NCI-H226 (cell line): ENCODE measurements at regions not wholly inside any gene's neighbourhood (a gene's known extent, or its start where the extent isn't known, plus 50 kb on each side); places are given as distances from the start of the nearest gene placed in this dataset.
A peak's percentile ranks its signal among the peaks of the same experiment; 100 is the strongest.
"Not testable (repeated sequence)": the region's sequence is repeated elsewhere in the genome, so short reads cannot be mapped to it uniquely, and the experiment has no call there.

Source experiments
- DNase-seq: peaks from one replicate; pipeline ENCODE4 v3.0.0-alpha.2; 2015

GRCh38 chr10:42533866-42534265 lies 104.5 kb downstream of the ZNF33B start:
- DNase-seq = not testable (repeated sequence)

DNA sequence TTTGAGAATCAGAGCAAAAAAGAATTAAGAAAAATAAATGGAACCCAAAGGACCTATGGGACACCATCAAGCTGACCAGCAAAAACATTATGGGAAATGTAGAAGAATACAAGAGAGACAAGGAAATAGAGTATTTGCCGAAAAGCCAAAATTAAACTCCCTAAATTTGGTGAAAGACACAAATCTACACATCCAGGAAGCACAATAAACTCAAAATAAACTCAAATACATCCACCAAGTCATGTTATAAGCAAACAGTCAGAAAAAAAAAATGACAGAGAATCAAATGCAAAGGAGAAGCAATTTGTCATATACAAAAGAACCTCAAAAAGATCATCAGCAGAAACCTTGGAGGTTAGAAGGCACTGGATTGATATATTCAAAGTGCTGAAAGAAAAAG lies 105.4 kb downstream of the ZNF33B start:
- no peak for DNase-seq

DNA sequence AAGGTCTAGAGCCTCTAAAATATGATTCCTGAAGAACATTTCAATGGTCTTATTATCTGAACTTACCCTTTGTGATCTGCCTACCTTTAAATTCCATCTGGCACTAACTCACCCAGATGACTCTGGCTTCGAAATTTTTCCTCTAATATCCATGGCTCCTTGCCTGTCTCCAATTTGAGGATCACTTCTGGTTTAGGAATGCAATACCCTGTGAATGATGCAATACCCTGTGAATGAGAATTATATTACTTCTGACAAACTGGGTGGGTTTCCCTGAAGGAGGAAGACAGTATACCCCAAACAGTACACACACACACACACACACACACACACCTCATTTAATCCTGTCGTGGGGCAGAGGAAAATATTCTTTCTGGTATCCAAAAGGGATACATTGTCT lies 115.3 kb downstream of the ZNF33B start:
- DNase-seq = no peak

GRCh38 chr10:42519761-42520460 lies 118.5 kb downstream of the ZNF33B start:
- DNase-seq = no peak

DNA sequence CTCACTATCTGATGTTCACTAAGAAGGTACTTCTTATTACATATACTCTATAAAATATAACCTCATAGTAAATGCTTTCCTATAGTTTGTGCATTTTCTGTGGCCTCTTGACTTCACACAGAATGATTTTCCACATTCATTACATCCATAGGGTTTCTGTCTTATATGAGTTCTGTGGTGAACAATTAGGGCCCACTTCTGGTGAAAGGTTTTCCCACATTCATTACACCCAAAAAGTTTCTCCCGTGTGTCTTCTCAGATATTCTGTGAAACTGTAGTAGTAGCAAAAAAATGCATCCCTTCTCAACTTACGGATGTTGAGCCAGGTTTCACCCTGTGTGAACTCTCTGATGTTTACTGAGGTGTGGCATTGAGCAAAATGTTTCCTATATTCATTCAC lies 119.3 kb downstream of the ZNF33B start:
- DNase-seq = no peak

DNA sequence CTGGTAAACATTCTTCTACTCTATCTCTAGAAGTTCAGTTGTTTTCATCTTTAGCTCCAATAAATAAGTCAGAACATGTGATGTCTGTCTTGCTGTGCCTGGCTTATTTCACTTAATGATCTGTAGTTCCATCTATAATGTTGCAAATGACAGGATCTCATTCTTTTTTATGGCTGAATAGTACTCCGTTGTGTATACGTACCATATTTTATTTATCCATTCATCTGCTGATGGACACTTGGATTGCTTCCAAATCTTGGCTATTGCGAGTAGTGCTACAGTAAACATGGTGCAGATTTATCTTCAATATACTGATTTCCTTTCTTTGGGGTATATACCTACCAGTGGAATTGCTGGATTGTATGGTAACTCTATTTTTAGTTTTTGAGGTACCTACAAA lies 124.4 kb downstream of the ZNF33B start:
- no peak for DNase-seq

GRCh38 chr10:42491801-42492200 lies 146.6 kb downstream of the ZNF33B start:
- DNase-seq = no peak

DNA sequence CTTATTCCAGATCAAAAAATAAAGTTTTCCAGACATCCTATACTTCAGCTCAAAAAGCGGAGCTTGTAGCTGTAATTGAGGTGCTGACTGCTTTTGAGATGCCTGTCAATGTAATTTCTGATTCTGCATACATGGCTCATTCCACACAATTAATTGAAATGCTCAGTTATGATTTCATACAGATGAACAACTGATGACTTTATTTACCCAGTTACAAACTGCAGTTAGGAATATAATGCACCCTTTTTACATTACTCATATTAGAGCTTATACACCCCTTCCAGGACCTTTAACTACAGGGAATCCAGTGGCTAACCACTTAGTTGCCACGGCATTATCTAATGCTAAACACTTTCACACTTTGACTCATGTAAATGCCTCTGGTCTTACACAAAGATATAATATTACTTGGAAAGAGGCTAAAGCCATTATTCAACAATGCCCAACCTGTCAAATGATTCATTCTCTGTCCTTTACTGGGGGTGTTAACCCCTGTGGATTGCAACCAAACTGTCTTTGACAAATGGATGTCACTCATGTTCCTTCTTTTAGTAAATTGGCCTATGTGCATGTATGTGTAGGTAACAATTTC lies 147.3 kb downstream of the ZNF33B start:
- peak; percentile 80 for DNase-seq

DNA sequence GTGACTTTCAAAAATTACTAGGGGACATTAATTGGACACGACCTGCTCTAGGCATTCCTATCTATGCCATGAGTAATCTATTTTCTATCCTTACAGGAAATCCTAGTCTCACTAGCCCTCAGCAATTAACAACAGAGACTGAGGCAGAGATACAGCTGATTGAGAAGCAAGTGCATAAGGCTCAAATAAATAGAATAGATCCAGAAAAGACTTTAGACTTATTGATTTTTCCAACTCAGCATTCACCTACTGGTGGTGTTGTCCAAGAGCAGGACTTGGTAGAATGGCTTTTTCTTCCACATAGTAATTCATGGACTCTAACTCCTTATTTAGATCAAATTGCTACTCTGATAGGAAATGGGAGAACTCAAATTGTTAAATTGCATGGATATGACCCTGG lies 148.0 kb downstream of the ZNF33B start:
- DNase-seq = no peak

GRCh38 chr10:42488416-42488815 lies 150.0 kb downstream of the ZNF33B start:
- DNase-seq = peak; percentile 72

DNA sequence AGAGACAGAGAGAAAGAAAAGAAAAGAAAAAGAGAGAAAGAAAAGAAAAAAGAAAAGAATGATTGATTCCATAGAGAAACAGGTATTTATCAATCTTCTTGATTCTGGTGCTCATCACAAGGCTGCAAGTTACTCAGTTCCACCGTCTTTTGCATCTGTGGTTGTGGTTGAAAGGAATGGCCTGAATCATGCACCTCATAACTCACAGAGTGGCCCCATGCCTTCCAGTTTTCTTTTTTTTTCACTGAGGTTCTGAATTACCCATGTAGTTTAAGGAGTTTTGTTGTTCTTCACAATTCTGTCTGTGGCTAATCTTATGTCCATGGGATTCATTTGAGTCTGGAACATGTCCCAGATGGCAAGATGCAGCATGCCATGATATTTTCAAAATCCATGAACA lies 156.0 kb downstream of the ZNF33B start:
- DNase-seq = peak; percentile 26

DNA sequence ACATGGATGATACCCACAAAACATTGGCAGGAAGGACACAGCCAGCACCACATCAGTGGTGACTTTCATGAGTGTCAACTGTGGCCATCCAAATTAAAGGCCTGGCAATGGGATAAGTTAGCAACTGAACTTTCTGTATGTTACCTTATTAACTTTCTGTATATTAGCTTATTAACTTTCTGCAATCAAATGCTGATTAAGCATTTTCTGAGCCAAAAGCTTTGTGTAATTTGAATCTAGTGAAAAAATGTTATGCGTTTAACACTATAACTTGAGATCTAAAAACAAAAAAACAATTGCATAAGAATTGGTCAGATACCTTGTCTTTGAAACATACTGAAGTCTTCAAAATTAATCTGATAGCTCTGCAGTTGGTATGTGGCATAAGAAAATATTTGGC lies 159.3 kb downstream of the ZNF33B start:
- DNase-seq = no peak

DNA sequence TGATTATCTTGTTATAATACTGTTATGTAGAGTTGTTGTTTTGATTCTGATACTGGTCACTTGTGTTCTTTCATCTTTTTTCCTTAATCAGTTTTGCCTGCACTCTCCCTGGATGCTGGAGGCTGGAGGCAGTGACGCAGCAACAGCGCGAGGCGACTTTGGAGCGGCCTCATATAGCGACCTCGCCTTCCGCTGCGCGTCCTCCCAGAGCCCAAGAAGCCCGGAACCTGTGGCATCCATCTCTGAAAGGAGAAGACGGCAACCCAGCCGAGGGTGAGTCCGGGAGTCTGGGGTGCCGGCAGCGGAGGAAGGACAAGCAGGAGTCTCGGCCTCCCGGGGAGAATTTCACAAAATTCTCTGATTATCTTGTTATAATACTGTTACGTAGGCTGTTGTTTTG lies 161.2 kb downstream of the ZNF33B start:
- no peak for DNase-seq

DNA sequence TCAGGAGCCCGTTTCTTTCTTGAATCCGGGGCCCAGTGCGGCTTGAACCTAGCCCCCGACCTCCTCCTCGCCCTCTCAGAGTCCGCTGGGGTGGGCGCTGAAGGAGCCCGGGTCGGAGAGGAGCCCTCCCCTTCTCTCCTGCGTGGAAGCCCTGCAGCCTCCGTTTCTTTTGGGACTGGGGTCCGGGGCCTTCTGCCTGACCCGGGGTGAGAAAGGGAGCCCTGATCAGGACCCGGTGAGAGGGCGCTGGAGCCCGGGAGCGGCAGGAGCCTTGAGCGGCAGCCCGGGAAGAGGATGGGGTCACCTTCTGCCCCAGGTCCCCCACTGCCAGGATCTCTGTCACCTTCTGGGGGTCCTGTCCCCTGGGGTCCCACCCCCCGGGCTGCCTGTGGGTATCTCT lies 162.3 kb downstream of the ZNF33B start:
- DNase-seq = no peak

GRCh38 chr10:42475168-42476098 lies 162.9 kb downstream of the ZNF33B start:
- DNase-seq = peak; percentile 73

DNA sequence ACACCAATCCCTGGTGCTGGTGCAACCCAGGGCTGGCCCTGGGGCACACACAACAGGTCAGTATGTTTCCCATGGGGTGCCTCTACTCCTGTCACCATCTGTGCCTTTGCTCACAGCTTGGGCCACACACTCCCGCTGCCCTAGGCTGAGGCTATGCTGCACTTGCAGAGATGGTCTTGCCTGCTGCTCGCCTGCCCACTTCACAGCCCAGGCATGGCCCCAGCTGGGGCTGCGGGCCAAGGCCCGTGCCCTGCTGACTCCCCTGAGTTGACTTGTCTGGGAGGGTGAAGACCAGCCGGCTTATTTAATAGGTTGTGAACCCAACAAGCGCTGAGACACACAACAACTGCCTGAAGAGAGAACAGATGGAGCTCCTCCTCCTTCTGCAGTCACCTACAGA lies 184.1 kb downstream of the ZNF33B start:
- DNase-seq = no peak

DNA sequence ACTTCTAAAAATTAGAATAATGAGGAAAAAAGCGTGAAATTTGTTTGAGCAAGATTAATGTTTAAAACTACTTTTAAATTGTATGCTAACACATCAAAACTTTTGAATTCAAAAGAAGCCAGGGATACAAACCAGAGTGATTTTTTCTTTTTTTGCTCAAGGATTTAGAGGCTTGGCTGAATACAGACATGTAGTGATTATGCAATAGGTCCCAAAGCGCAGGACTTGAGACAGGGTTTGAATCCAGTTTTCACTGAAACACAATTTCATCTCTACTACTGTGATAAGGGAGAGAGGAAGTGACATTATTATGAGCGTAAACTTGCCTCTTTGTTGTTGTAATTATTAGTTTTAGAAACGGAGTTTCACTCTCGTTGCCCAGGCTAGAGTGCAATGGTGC lies 207.3 kb downstream of the ZNF33B start:
- DNase-seq = no peak

DNA sequence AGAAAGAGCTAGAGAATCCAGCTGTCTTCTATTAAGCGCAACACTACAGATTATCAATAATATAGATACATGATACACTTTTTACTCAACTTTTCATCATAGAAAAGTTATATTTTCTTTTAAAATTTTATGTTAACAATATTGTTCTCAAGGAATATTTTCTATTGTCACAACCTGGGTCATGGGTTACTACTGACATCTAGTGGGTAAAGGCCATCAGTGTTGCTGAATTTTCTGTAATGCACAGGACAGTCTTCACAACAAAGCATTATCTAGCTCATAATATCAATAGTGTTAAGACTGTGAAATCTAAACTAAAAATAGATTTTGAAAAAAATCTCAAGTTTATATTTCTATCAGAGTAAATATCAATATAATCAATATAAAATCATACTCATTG lies 209.8 kb downstream of the ZNF33B start:
- no peak for DNase-seq

DNA sequence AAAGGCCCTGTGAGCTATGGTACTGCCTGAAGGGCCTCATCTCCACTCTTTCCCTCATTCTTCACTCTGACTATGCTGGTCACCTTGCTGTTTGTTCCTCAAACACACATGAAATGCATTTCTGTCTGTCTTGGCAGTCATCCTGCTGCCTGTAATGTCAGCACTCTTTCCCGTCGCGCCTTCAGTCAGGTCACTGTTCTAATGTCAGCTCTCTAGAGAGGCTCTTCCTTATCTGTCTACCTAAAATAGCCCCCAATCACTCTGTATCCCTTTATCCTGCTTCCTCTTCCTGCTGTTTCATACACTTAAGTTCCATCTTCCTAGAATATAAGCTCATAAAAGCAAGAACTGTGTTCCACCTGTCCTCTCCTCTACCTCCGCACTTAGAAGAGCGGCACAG lies 215.5 kb downstream of the ZNF33B start:
- no peak for DNase-seq

- DNase-seq = no peak
These were observed 216.6 kb downstream of the ZNF33B start for GRCh38 chr10:42421812-42422211.

DNA sequence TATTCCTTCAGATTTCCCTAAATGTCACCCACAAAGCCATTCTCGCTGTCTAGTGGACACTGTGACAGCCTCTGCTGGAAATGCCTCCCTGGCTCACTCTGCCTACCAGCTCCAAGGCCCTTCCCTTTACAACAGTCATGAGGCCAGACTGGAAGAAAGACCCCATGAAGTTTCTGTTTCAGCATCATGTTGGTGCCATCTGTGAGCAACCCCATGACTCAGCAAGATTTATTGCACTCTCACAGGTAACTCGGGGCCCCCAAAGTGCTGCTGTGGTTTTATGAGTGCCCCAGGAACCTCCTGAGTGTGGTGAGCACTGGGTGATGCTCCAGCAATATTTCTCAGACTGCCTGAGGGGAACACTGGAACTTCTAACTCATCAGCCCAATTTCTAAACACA lies 218.6 kb downstream of the ZNF33B start:
- DNase-seq = no peak

- DNase-seq = no peak
These were observed 257.3 kb downstream of the ZNF33B start for GRCh38 chr10:42380926-42381547.

DNA sequence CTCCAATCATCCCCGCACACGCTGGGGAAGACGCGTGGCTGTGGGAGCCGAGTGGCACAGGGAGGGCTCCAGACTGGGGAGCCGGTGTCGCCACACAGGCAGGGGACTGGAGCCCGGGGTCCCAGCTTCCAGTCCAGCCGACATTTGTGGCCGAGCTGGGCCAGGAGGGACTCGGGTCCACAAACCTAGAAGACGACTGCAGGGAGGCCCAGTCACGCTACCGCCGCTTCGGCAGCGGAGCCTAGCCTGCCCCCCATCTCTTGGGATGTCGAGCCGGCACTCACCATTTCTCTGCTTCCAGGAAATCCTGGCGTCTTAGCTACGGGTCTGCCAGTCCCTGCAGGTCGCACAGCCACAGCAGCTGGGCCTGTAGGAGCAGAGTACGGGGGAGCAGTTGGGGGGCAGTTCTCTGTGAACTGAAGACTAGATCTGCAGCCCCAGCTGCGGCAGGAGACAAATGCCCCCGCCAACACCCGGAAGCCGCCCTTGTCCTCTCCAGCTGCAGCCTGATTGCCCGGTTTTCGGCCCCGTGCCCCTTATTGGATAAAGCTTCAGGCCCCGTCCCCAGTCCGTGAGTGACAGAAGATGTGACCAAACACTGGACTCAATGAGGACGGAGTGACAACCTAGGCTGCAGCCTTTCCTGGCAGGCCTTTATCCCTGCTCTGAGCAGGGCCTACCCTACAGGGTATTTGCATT lies 270.7 kb downstream of the ZNF33B start:
- peak; percentile 51 for DNase-seq
